SU-DHL-6 (cell line): ENCODE measurements at regions not wholly inside any gene's neighbourhood (a gene's known extent, or its start where the extent isn't known, plus 50 kb on each side); places are given as distances from the start of the nearest gene placed in this dataset.
"Not testable (repeated sequence)": the region's sequence is repeated elsewhere in the genome, so short reads cannot be mapped to it uniquely, and the experiment has no call there.

Experiments
- H2AFZ ChIP-seq: fragments of 200-600 bp; sonication (generic); 2 replicates; pipeline ENCODE4 v1.6.1; 2014; ENCODE audit warnings: low read depth, mild to moderate bottlenecking, moderate library complexity, mixed read lengths, antibody characterized with exemption, low read length; ENCODE audit not compliant: severe bottlenecking
- H3F3A ChIP-seq: fragments of 200-600 bp; shearing (Covaris generic); 2 replicates; pipeline ENCODE4 v1.6.0; 2016; ENCODE audit warnings: antibody characterized with exemption, mild to moderate bottlenecking; ENCODE audit not compliant: insufficient read depth
- H3K27ac ChIP-seq: fragments of 200-600 bp; sonication (generic); 2 replicates; pipeline ENCODE4 v1.5.1; 2016; ENCODE audit warnings: low read depth, mild to moderate bottlenecking, low read length, moderate library complexity, mixed read lengths
- H3K27me3 ChIP-seq: fragments of 200-600 bp; sonication (generic), shearing (Covaris generic); 2 replicates; pipeline ENCODE4 v1.6.0; 2014; ENCODE audit warnings: mild to moderate bottlenecking, low read length
- H3K36me3 ChIP-seq: fragments of 200-600 bp; sonication (generic); 2 replicates; pipeline ENCODE4 v1.6.1; 2014; ENCODE audit warnings: mild to moderate bottlenecking, low read length, mixed read lengths
- H3K4me2 ChIP-seq: fragments of 300-600, 200-600 bp; shearing (Covaris generic), sonication (generic); 2 replicates; pipeline ENCODE4 v1.6.0; 2014; ENCODE audit warnings: low read length, low read depth, mild to moderate bottlenecking; ENCODE audit not compliant: poor library complexity, severe bottlenecking
- H3K4me3 ChIP-seq: fragments of 200-600 bp; sonication (generic); 2 replicates; pipeline ENCODE4 v1.5.1; 2014; ENCODE audit warnings: antibody characterized with exemption, low read length, mild to moderate bottlenecking, mixed read lengths; ENCODE audit not compliant: insufficient read depth, poor library complexity, severe bottlenecking
- H3K79me2 ChIP-seq: fragments of 200-600 bp; sonication (generic); 2 replicates; pipeline ENCODE4 v1.6.1; 2014; ENCODE audit warnings: mild to moderate bottlenecking, low read length, moderate library complexity; ENCODE audit not compliant: insufficient read depth
- H3K9ac ChIP-seq: fragments of 200-600 bp; sonication (generic); 2 replicates; pipeline ENCODE4 v1.7.0; 2014; ENCODE audit warnings: mild to moderate bottlenecking, low read length
- H3K9me2 ChIP-seq: fragments of 200-600 bp; sonication (generic); replicated peaks from 2 replicates; pipeline ENCODE4 v1.6.1; 2014; ENCODE audit warnings: low read length; ENCODE audit not compliant: insufficient read depth
- H3K9me3 ChIP-seq: fragments of 200-600 bp; sonication (generic); 2 replicates; pipeline ENCODE4 v1.6.1; 2014; ENCODE audit warnings: low read length, mixed read lengths; ENCODE audit not compliant: insufficient read depth
- H4K20me1 ChIP-seq: fragments of 200-600 bp; sonication (generic); 2 replicates; pipeline ENCODE4 v1.6.1; 2014; ENCODE audit warnings: low read depth, mild to moderate bottlenecking, antibody characterized with exemption, low read length, moderate library complexity, mixed read lengths
- EZH2phosphoT487 ChIP-seq: fragments of 200-600 bp; sonication (generic), shearing (Covaris generic); conservative IDR thresholded peaks from 2 replicates; pipeline ENCODE4 v1.6.1; 2018; ENCODE audit warnings: mild to moderate bottlenecking, antibody characterized with exemption, low read length, moderate library complexity, mixed read lengths
- TF ChIP-seq, protein P1 (sequence below): fragments of 200-600 bp; sonication (generic); IDR thresholded peaks from one replicate; pipeline ENCODE4 v1.5.1; 2017; ENCODE audit warnings: antibody characterized with exemption, mild to moderate bottlenecking, low read length, moderate library complexity; ENCODE audit not compliant: insufficient read depth, poor library complexity, severe bottlenecking

DNA sequence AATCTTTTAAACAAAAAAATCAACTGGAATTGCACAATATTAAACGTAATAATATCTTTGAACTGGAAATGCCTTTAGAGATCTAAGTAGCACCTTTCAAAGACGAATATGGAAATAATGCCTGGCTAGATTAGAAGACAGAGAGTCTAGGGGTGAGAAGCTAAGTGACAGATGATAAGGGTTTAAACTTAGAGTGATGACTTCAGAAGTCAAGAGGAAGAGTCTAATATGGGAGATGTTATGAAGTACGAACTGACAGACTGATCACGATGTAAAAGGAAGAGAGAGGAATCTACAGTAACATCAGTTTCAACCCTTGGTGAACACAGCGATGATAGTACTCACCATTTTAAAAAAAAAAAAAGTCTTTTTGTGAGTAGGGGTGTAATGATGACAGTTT is 57.9 kb downstream of the HINT1 start:
- no peak overlapping the region for H3K4me3 ChIP-seq
- no peak overlapping the region for H3K4me2 ChIP-seq
- H3K27ac ChIP-seq = no peak overlapping the region
- no peak overlapping the region for H3K9ac ChIP-seq
- no peaks in the 10 kb centered on the region for H3K79me2 ChIP-seq
- H4K20me1 ChIP-seq = no peaks in the 10 kb centered on the region
- H3K27me3 ChIP-seq = no peaks in the 10 kb centered on the region
- H3K9me2 ChIP-seq = no peaks in the 10 kb centered on the region
- H3K9me3 ChIP-seq = no peaks in the 10 kb centered on the region
- no peaks in the 10 kb centered on the region for H3K36me3 ChIP-seq
- no peak overlapping the region for H2AFZ ChIP-seq
- H3F3A ChIP-seq = no peaks in the 10 kb centered on the region
- TF ChIP-seq, protein P1, sequence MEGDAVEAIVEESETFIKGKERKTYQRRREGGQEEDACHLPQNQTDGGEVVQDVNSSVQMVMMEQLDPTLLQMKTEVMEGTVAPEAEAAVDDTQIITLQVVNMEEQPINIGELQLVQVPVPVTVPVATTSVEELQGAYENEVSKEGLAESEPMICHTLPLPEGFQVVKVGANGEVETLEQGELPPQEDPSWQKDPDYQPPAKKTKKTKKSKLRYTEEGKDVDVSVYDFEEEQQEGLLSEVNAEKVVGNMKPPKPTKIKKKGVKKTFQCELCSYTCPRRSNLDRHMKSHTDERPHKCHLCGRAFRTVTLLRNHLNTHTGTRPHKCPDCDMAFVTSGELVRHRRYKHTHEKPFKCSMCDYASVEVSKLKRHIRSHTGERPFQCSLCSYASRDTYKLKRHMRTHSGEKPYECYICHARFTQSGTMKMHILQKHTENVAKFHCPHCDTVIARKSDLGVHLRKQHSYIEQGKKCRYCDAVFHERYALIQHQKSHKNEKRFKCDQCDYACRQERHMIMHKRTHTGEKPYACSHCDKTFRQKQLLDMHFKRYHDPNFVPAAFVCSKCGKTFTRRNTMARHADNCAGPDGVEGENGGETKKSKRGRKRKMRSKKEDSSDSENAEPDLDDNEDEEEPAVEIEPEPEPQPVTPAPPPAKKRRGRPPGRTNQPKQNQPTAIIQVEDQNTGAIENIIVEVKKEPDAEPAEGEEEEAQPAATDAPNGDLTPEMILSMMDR = no peak
- no peak for TF ChIP-seq EZH2phosphoT487

DNA sequence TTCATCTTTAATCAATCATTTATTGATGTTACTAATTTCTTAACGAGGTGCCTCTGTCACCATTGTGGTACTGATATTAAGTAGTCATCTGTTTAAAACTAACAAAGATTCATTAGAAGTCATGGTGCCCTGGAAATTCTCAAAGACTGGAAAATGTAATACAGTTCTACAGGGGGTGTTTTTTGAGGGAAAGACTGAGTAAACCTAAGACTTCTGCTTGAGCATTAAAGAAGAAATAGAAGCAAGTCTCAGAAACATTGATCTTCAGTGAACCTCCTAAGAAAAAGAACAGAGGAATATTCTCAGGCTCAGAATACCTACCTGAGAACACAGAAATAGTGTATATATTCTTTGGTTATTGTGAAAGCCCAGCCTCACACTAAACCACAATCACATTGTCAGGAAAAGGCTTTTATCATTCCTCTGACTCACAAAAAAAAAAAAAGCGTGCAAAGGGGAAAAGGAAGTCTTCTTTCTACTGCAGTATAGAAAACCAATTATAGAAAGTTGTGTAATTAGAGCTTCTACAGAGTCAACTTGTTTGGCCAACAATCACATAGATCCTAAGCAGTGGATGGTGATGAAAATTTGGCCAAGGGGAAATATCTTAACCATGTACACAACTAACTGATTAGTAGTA is 60.8 kb downstream of the HINT1 start:
- Histone ChIP-seq H3K9ac (no peak overlapping the region), H3K79me2 (no peaks in the 10 kb centered on the region), H3K9me3 (no peaks in the 10 kb centered on the region), H3K4me2 (no peak overlapping the region), H2AFZ (no peak overlapping the region), H4K20me1 (no peaks in the 10 kb centered on the region), H3F3A (no peaks in the 10 kb centered on the region), H3K27me3 (no peaks in the 10 kb centered on the region), H3K4me3 (no peak overlapping the region), H3K36me3 (no peaks in the 10 kb centered on the region), H3K27ac (no peak overlapping the region), H3K9me2 (no peaks in the 10 kb centered on the region)
- TF ChIP-seq, protein P1 = no peak
- no peak for TF ChIP-seq EZH2phosphoT487

DNA sequence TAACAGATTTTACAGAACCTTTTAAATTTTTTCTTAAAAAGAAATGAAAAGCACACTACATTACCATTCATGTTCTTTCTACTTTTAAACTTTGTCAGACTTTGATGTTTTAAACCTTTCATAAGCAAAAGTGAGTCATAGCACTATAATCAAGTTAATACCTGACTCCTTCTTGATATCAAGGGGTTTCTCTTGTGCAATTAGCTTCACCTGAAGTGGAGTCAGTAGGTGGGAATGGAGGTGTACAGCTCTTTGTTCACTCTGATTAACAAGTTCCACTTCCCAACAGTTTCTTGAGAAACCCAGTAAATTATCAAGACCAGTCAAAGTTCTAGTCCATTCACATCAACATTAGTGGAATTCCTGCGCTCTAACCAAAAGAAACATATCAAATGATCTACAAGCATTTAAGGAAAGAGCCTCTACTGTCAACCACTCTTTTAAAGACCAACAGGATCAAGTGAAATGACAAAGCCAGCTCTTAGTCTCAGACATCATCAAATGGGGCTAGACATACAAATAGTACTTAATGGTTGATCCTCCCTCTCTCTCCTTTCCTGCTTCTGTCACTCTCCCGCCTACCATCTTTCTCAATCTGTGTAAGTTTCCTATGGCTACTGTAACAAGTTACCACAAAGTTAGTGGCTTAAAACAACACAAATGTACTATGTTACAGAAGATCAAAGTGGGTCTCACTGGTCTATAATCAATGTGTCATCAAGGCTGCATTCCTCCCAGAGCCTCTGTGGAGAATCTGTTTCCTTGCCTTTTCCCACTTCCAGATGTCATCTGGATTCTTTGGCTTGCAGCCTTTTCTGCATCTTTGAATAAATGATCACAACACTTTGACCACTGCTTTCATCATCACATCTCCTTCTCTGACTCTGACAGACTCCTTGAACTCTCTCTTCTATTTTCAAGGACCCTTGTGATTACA is 68.0 kb downstream of the HINT1 start:
- Histone ChIP-seq H3K9ac (no peak overlapping the region), H3K9me2 (no peaks in the 10 kb centered on the region), H3K27me3 (no peaks in the 10 kb centered on the region)

DNA sequence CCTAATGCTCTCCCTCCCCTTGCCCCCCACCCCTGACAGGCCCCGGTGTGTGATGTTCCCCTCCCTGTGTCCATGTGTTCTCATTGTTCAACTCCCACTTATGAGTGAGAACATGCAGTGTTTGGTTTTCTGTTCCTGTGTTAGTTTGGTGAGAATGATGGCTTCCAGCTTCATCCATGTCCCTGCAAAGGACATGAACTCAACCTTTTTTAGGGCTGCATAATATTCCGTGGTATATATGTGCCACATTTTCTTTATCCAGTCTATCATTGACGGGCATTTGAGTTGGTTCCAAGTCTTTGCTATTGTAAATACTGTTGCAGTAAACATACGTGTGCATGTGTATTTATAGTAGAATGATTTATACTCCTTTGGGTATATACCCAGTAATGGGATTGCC is 69.5 kb downstream of the HINT1 start:
- not testable (repeated sequence) for H4K20me1 ChIP-seq, H3K27me3 ChIP-seq, H3K9ac ChIP-seq, H2AFZ ChIP-seq, H3K27ac ChIP-seq, H3K36me3 ChIP-seq, H3K79me2 ChIP-seq, H3K4me3 ChIP-seq, H3K4me2 ChIP-seq, H3F3A ChIP-seq, H3K9me2 ChIP-seq, H3K9me3 ChIP-seq

More for the DNA sequence above, 68.0 kb downstream of the HINT1 start:
- H3K9me3 ChIP-seq = no peaks in the 10 kb centered on the region
- TF ChIP-seq EZH2phosphoT487 = no peak
- TF ChIP-seq, protein P1 = no peak
- no peak overlapping the region for H3K27ac ChIP-seq
- H4K20me1 ChIP-seq = no peaks in the 10 kb centered on the region
- no peaks in the 10 kb centered on the region for H3K79me2 ChIP-seq
- no peaks in the 10 kb centered on the region for H3K36me3 ChIP-seq
- H3K4me2 ChIP-seq = no peak overlapping the region
- no peak overlapping the region for H2AFZ ChIP-seq
- no peaks in the 10 kb centered on the region for H3F3A ChIP-seq
- H3K4me3 ChIP-seq = no peak overlapping the region
